Activated CD4-positive, alpha-beta T cell treated with anti-CD3 and anti-CD28 coated beads for 1 hour (primary cell): ENCODE measurements at regions not wholly inside any gene's neighbourhood (a gene's known extent, or its start where the extent isn't known, plus 50 kb on each side); places are given as distances from the start of the nearest gene placed in this dataset.
A peak's percentile ranks its signal among the peaks of the same experiment; 100 is the strongest.

ENCODE experiments used
- DNase-seq: peaks from one replicate; pipeline ENCODE4 v3.0.0-alpha.2; 2020

GRCh38 chr9:69955536-69956355, 87.9 kb upstream of the MAMDC2 start:
- DNase-seq = no peak

- no peak for DNase-seq
Observed at GRCh38 chr9:69961843-69962242, 81.8 kb upstream of the MAMDC2 start.

GRCh38 chr9:69963803-69964202, 79.8 kb upstream of the MAMDC2 start:
- no peak for DNase-seq

- DNase-seq = no peak
Observed at GRCh38 chr9:69964446-69964845, 79.2 kb upstream of the MAMDC2 start.

- DNase-seq = no peak
Observed at GRCh38 chr9:69965416-69966145, 78.1 kb upstream of the MAMDC2 start.

GRCh38 chr9:69967344-69967743, 76.3 kb upstream of the MAMDC2 start:
- DNase-seq = no peak

GRCh38 chr9:69970001-69970533, 73.6 kb upstream of the MAMDC2 start:
- no peak for DNase-seq

GRCh38 chr9:69971643-69972449, 71.8 kb upstream of the MAMDC2 start:
- DNase-seq = peak; percentile 13

- DNase-seq = no peak
Observed at GRCh38 chr9:69975681-69976080, 68.0 kb upstream of the MAMDC2 start.

GRCh38 chr9:69976152-69976551, 67.5 kb upstream of the MAMDC2 start:
- DNase-seq = no peak

GRCh38 chr9:69980041-69980440, 63.6 kb upstream of the MAMDC2 start:
- no peak for DNase-seq

- DNase-seq = no peak
Observed at GRCh38 chr9:69980591-69980990, 63.1 kb upstream of the MAMDC2 start.

- no peak for DNase-seq
Observed at GRCh38 chr9:69981686-69982445, 61.8 kb upstream of the MAMDC2 start.

GRCh38 chr9:69984831-69985230, 58.8 kb upstream of the MAMDC2 start:
- no peak for DNase-seq

GRCh38 chr9:69985971-69986370, 57.7 kb upstream of the MAMDC2 start:
- DNase-seq = no peak

- DNase-seq = no peak
Observed at GRCh38 chr9:69986970-69987369, 56.7 kb upstream of the MAMDC2 start.

- DNase-seq = no peak
Observed at GRCh38 chr9:69987457-69987856, 56.2 kb upstream of the MAMDC2 start.

- DNase-seq = no peak
Observed at GRCh38 chr9:69993110-69993509, 50.5 kb upstream of the MAMDC2 start.
